Osteoblast (primary cell): ENCODE measurements at regions not wholly inside any gene's neighbourhood (a gene's known extent, or its start where the extent isn't known, plus 50 kb on each side); places are given as distances from the start of the nearest gene placed in this dataset.

Source experiments
- DNase-seq: peaks from one replicate; pipeline ENCODE4 v3.0.0; 2011; ENCODE audit warnings: low spot score, mixed read lengths; ENCODE audit not compliant: insufficient read length; ENCODE audit errors: missing footprints
- H2AFZ ChIP-seq: 2 replicates; pipeline ENCODE4 v1.6.0; 2011; ENCODE audit warnings: mild to moderate bottlenecking, low read length
- H3K27ac ChIP-seq: 2 replicates; pipeline ENCODE4 v1.5.1; 2011; ENCODE audit warnings: mild to moderate bottlenecking, low read depth, low read length, moderate library complexity
- H3K27me3 ChIP-seq: 2 replicates; pipeline ENCODE4 v1.6.0; 2012; ENCODE audit warnings: mild to moderate bottlenecking, control low read depth, inconsistent platforms, low read length, moderate library complexity; ENCODE audit not compliant: insufficient read depth
- H3K36me3 ChIP-seq: 2 replicates; pipeline ENCODE4 v1.5.1; 2011; ENCODE audit warnings: mild to moderate bottlenecking, low read length, control low read depth, moderate library complexity; ENCODE audit not compliant: insufficient read depth
- H3K4me1 ChIP-seq: 2 replicates; pipeline ENCODE4 v1.5.1; 2011; ENCODE audit warnings: mild to moderate bottlenecking, low read length, control low read depth, moderate library complexity; ENCODE audit not compliant: insufficient read depth
- H3K4me2 ChIP-seq: 2 replicates; pipeline ENCODE4 v1.6.0; 2011; ENCODE audit warnings: mild to moderate bottlenecking, low read length; ENCODE audit not compliant: insufficient read depth
- H3K4me3 ChIP-seq: fragments of 200-600 bp; sonication (generic); 3 replicates; pipeline ENCODE4 v1.5.1; 2012; ENCODE audit warnings: mild to moderate bottlenecking, low read length, inconsistent platforms; ENCODE audit not compliant: insufficient read depth
- H3K79me2 ChIP-seq: 2 replicates; pipeline ENCODE4 v1.6.0; 2012; ENCODE audit warnings: mild to moderate bottlenecking, low read length, control low read depth, inconsistent platforms; ENCODE audit not compliant: insufficient read depth
- H3K9me3 ChIP-seq: 2 replicates; pipeline ENCODE4 v1.5.1; 2011; ENCODE audit warnings: low read depth, low read length, control low read depth
- H4K20me1 ChIP-seq: 2 replicates; pipeline ENCODE4 v1.6.0; 2012; ENCODE audit warnings: mild to moderate bottlenecking, low read length, control low read depth; ENCODE audit not compliant: insufficient read depth
- CTCF ChIP-seq: IDR thresholded peaks from 2 replicates; pipeline ENCODE4 v1.5.1; 2011; ENCODE audit warnings: mild to moderate bottlenecking, low read depth, low read length, moderate library complexity; ENCODE audit errors: extremely low read depth

GRCh38 chr6:15882915-15883314, 220.1 kb upstream of the DTNBP1 start:
- H2AFZ ChIP-seq: no peak overlapping the region
- no peaks in the 10 kb centered on the region for H3K9me3 ChIP-seq
- H3K27me3 ChIP-seq: peaks cover 2% of the 10 kb centered on the region
- no peak overlapping the region for H3K27ac ChIP-seq
- no peaks in the 10 kb centered on the region for H3K4me1 ChIP-seq
- TF ChIP-seq CTCF: no peak
- H3K79me2 ChIP-seq: no peaks in the 10 kb centered on the region
- H4K20me1 ChIP-seq: no peaks in the 10 kb centered on the region
- DNase-seq: no peak
- H3K4me2 ChIP-seq: no peak overlapping the region
- H3K36me3 ChIP-seq: no peaks in the 10 kb centered on the region
- H3K4me3 ChIP-seq: no peak overlapping the region

- no peak overlapping the region for H3K4me3 ChIP-seq
- no peak for TF ChIP-seq CTCF
- H2AFZ ChIP-seq: no peak overlapping the region
- no peak overlapping the region for H3K27ac ChIP-seq
- no peaks in the 10 kb centered on the region for H4K20me1 ChIP-seq
- no peak for DNase-seq
- no peak overlapping the region for H3K4me2 ChIP-seq
- no peaks in the 10 kb centered on the region for H3K9me3 ChIP-seq
- peaks cover 2% of the 10 kb centered on the region for H3K27me3 ChIP-seq
- no peaks in the 10 kb centered on the region for H3K79me2 ChIP-seq
- no peaks in the 10 kb centered on the region for H3K4me1 ChIP-seq
- no peaks in the 10 kb centered on the region for H3K36me3 ChIP-seq
These were observed 219.5 kb upstream of the DTNBP1 start for GRCh38 chr6:15882345-15882744.

GRCh38 chr6:15881150-15881549, 218.3 kb upstream of the DTNBP1 start:
- no peaks in the 10 kb centered on the region for H3K4me1 ChIP-seq

GRCh38 chr6:15880262-15880973, 217.6 kb upstream of the DTNBP1 start:
- no peak for DNase-seq
- Histone ChIP-seq H3K36me3 (no peaks in the 10 kb centered on the region), H3K4me3 (no peak overlapping the region), H3K9me3 (no peaks in the 10 kb centered on the region), H3K27ac (no peak overlapping the region), H3K79me2 (no peaks in the 10 kb centered on the region), H2AFZ (no peak overlapping the region), H3K27me3 (peaks cover 2% of the 10 kb centered on the region), H3K4me2 (no peak overlapping the region), H3K4me1 (no peaks in the 10 kb centered on the region), H4K20me1 (no peaks in the 10 kb centered on the region)
- no peak for TF ChIP-seq CTCF

More at GRCh38 chr6:15881150-15881549, 218.3 kb upstream of the DTNBP1 start:
- H3K27me3 ChIP-seq: peaks cover 2% of the 10 kb centered on the region
- H3K27ac ChIP-seq: no peak overlapping the region
- TF ChIP-seq CTCF: no peak
- no peak overlapping the region for H2AFZ ChIP-seq
- H3K4me2 ChIP-seq: no peak overlapping the region
- no peaks in the 10 kb centered on the region for H4K20me1 ChIP-seq
- H3K9me3 ChIP-seq: no peaks in the 10 kb centered on the region
- H3K79me2 ChIP-seq: no peaks in the 10 kb centered on the region
- no peak for DNase-seq
- no peak overlapping the region for H3K4me3 ChIP-seq
- no peaks in the 10 kb centered on the region for H3K36me3 ChIP-seq
